GM23338 (cell line): ENCODE measurements at regions not wholly inside any gene's neighbourhood (a gene's known extent, or its start where the extent isn't known, plus 50 kb on each side); places are given as distances from the start of the nearest gene placed in this dataset.
"Not testable (repeated sequence)": the region's sequence is repeated elsewhere in the genome, so short reads cannot be mapped to it uniquely, and the experiment has no call there.

Experiments used
- ATAC-seq: fragments of 200-7000 bp; cut with Tn5 transposase; 3 replicates; pipeline ENCODE4 v1.9.1; 2020
- DNase-seq: peaks from one replicate; pipeline ENCODE4 v3.0.0-alpha.2; 2015; ENCODE audit warnings: low spot score
- H2AFZ ChIP-seq: fragments of 200-600 bp; sonication (generic); 2 replicates; pipeline ENCODE4 v1.8.0; 2016; ENCODE audit warnings: antibody characterized with exemption, mild to moderate bottlenecking, moderate library complexity
- H3F3A ChIP-seq: fragments of 200-600 bp; sonication (generic); replicated peaks from 2 replicates; pipeline ENCODE4 v1.8.0; 2017; ENCODE audit warnings: antibody characterized with exemption, mixed run types, low read depth
- H3K27ac ChIP-seq: fragments of 200-600 bp; sonication (generic); 2 replicates; pipeline ENCODE4 v1.6.1; 2016; ENCODE audit warnings: low read depth
- H3K27me3 ChIP-seq: fragments of 200-600 bp; sonication (generic); 2 replicates; pipeline ENCODE4 v1.8.0; 2016; ENCODE audit warnings: mild to moderate bottlenecking, mixed run types, moderate library complexity; ENCODE audit not compliant: insufficient read depth
- H3K36me3 ChIP-seq: fragments of 200-600 bp; sonication (generic); 2 replicates; pipeline ENCODE4 v1.8.0; 2016; ENCODE audit warnings: mild to moderate bottlenecking; ENCODE audit not compliant: insufficient read depth
- H3K4me1 ChIP-seq: fragments of 200-600 bp; sonication (generic); 2 replicates; pipeline ENCODE4 v1.8.0; 2016; ENCODE audit warnings: mild to moderate bottlenecking, moderate library complexity; ENCODE audit not compliant: insufficient read depth
- H3K4me2 ChIP-seq: fragments of 200-600 bp; sonication (generic); 2 replicates; pipeline ENCODE4 v1.7.1; 2017; ENCODE audit warnings: mixed run types
- H3K4me3 ChIP-seq: fragments of 200-600 bp; sonication (generic); 2 replicates; pipeline ENCODE4 v1.6.1; 2016; ENCODE audit warnings: mixed run types
- H3K79me2 ChIP-seq: fragments of 200-600 bp; sonication (generic); replicated peaks from 2 replicates; pipeline ENCODE4 v1.8.0; 2017; ENCODE audit warnings: mild to moderate bottlenecking; ENCODE audit not compliant: insufficient read depth
- H3K9me2 ChIP-seq: fragments of 200-600 bp; sonication (generic); 2 replicates; pipeline ENCODE4 v1.8.0; 2017; ENCODE audit not compliant: insufficient read depth
- H4K20me1 ChIP-seq: fragments of 200-600 bp; sonication (generic); replicated peaks from 2 replicates; pipeline ENCODE4 v1.8.0; 2017; ENCODE audit warnings: mild to moderate bottlenecking; ENCODE audit not compliant: insufficient read depth
- H3K27ac Mint-ChIP-seq: 2 replicates; pipeline ENCODE4 v1.8.0; 2020; ENCODE audit warnings: inconsistent platforms, mild to moderate bottlenecking, moderate library complexity, mixed read lengths
- H3K27me3 Mint-ChIP-seq: 3 replicates; pipeline ENCODE4 v1.8.0; 2022; ENCODE audit warnings: low read depth, mild to moderate bottlenecking, moderate library complexity, mixed read lengths, inconsistent platforms; ENCODE audit not compliant: insufficient read depth, poor library complexity
- H3K36me3 Mint-ChIP-seq: 3 replicates; pipeline ENCODE4 v1.8.0; 2021; ENCODE audit warnings: low read depth, mild to moderate bottlenecking, inconsistent platforms, moderate library complexity, mixed read lengths
- H3K4me1 Mint-ChIP-seq: 3 replicates; pipeline ENCODE4 v1.8.0; 2020; ENCODE audit warnings: mild to moderate bottlenecking, inconsistent platforms, mixed read lengths
- H3K4me3 Mint-ChIP-seq: 3 replicates; pipeline ENCODE4 v1.8.0; 2021; ENCODE audit warnings: moderate library complexity, mild to moderate bottlenecking, inconsistent platforms, mixed read lengths
- H3K9me3 Mint-ChIP-seq: 3 replicates; pipeline ENCODE4 v1.8.0; 2020; ENCODE audit warnings: moderate library complexity, mild to moderate bottlenecking, inconsistent platforms, mixed read lengths
- CTCF ChIP-seq, 2 experiments: fragments of 200-600 bp in 1 of 2; sonication (generic) in 1 of 2; conservative IDR thresholded peaks; 2 replicates each; pipeline versions ENCODE4 v1.5.1 to v1.6.1; 2016 to 2017; ENCODE audit warnings: antibody characterized with exemption in 2 of 2, low read depth in 2 of 2, mild to moderate bottlenecking in 2 of 2, moderate library complexity in 1 of 2
- ETS1 ChIP-seq: IDR thresholded peaks from 2 replicates; pipeline ENCODE4 v1.6.1; 2016; ENCODE audit warnings: antibody characterized with exemption
- POLR2AphosphoS5 ChIP-seq: IDR thresholded peaks from 2 replicates; pipeline ENCODE4 v1.6.1; 2016; ENCODE audit warnings: antibody characterized with exemption, low read depth
- REST ChIP-seq: IDR thresholded peaks from one replicate; pipeline ENCODE4 v1.6.1; 2018; ENCODE audit warnings: antibody characterized with exemption; ENCODE audit not compliant: unreplicated experiment

- TF ChIP-seq POLR2AphosphoS5 (no peak), ETS1 (no peak)
Observed at GRCh38 chr3:98705212-98705611, 57.9 kb upstream of the ST3GAL6 start (continued).

- Histone ChIP-seq H4K20me1 (no peaks in the 10 kb centered on the region), H3K27me3 (no peaks in the 10 kb centered on the region), H3K9me2 (no peaks in the 10 kb centered on the region), H2AFZ (no peak overlapping the region), H3K27ac (no peak overlapping the region), H3K4me2 (no peak overlapping the region), H3K4me3 (no peak overlapping the region), H3K36me3 (no peaks in the 10 kb centered on the region), H3K4me1 (peaks cover 30% of the 10 kb centered on the region), H3F3A (no peaks in the 10 kb centered on the region), H3K79me2 (no peaks in the 10 kb centered on the region)
- H3K27me3 Mint-ChIP-seq: no peaks in the 10 kb centered on the region
- TF ChIP-seq REST (no peak), CTCF (conservative IDR thresholded peaks at IDR 0.05; ENCODE audit: low read depth in 2 of 2) (peak; percentile 17 to 33; a peak in 2 of 4 replicates)
- no peaks in the 10 kb centered on the region; the same call in 2 of the 3 replicates for H3K9me3 Mint-ChIP-seq
- no peak overlapping the region for H3K4me3 Mint-ChIP-seq
- H3K4me1 Mint-ChIP-seq: peaks cover 20% of the 10 kb centered on the region
- DNase-seq (no peak), ATAC-seq (no peak)
- H3K27ac Mint-ChIP-seq: no peak overlapping the region
- no peaks in the 10 kb centered on the region for H3K36me3 Mint-ChIP-seq
Observed at GRCh38 chr3:98705694-98706093, 57.4 kb upstream of the ST3GAL6 start.

- H3K4me3 Mint-ChIP-seq, H3K79me2 ChIP-seq, H4K20me1 ChIP-seq, ATAC-seq, H3K9me3 Mint-ChIP-seq, H3K36me3 ChIP-seq, H3K27me3 ChIP-seq, DNase-seq, H3K36me3 Mint-ChIP-seq, H3K9me2 ChIP-seq, H3K27me3 Mint-ChIP-seq, H3F3A ChIP-seq, H3K27ac ChIP-seq, H3K4me3 ChIP-seq, H3K27ac Mint-ChIP-seq: not testable (repeated sequence)
- Histone ChIP-seq H3K4me1 (peaks cover 31% of the 10 kb centered on the region), H2AFZ (peak overlapping the region; percentile 87), H3K4me2 (0 out of 2 replicates have a peak overlapping the region, but pooled peaks have one; percentile 6)
- H3K4me1 Mint-ChIP-seq: peaks cover 25% of the 10 kb centered on the region
Observed at GRCh38 chr3:98708681-98709080, 54.5 kb upstream of the ST3GAL6 start.
